ENCODE measurements at regions not wholly inside any gene's neighbourhood (a gene's known extent, or its start where the extent isn't known, plus 50 kb on each side); places are given as distances from the start of the nearest gene placed in this dataset.

- TF ChIP-seq CTCF (IDR thresholded peaks at IDR 0.05) (no peak), POLR2A (IDR thresholded peaks at IDR 0.05) (no peak), EP300 (IDR thresholded peaks at IDR 0.05) (no peak)
These were observed 453.2 kb downstream of the PRR16 start for GRCh38 chr5:120917214-120917758.
